Transverse colon (tissue), 3 donors: ENCODE measurements at regions not wholly inside any gene's neighbourhood (a gene's known extent, or its start where the extent isn't known, plus 50 kb on each side); places are given as distances from the start of the nearest gene placed in this dataset.

Experiments
- POLR2A ChIP-seq: fragments of 450-650 bp; IDR thresholded peaks from one replicate; pipeline ENCODE4 v1.6.1; 2016; ENCODE audit warnings: antibody characterized with exemption, mild to moderate bottlenecking, moderate library complexity
- POLR2AphosphoS5 ChIP-seq, 3 donors: sonication (generic); formaldehyde crosslinking; IDR thresholded peaks; one replicate each; pipeline ENCODE4 v1.6.1; 2016; ENCODE audit warnings: antibody characterized with exemption in 3 of 3

DNA sequence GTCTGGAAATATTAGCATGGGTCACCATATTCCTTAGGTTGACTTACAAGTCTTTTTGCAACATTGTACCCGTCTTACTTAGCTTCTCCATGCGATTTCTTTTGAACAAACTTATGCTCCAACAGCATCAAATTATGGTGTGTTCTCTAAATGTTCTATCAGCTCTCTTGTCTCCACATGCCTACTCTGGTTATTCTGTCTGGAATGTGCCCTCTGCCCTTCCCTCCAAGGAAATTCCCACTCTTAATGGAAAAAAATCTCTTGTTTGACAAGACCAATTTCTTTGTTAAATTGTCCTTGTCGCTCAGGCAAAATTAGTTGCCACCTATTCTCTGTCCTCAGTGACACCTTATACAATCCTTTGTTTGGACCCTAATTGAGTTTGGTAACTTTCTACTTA is 522.8 kb upstream of the LUZP2 start:
- no peak for TF ChIP-seq POLR2A
- TF ChIP-seq POLR2AphosphoS5 (IDR thresholded peaks at IDR 0.05): no peak
